HG02943 (cell line): ENCODE measurements at regions not wholly inside any gene's neighbourhood (a gene's known extent, or its start where the extent isn't known, plus 50 kb on each side); places are given as distances from the start of the nearest gene placed in this dataset.
"Not testable (repeated sequence)": the region's sequence is repeated elsewhere in the genome, so short reads cannot be mapped to it uniquely, and the experiment has no call there.

Experiments used
- ATAC-seq: cut with Tn5 transposase; IDR thresholded peaks from one replicate; pipeline ENCODE4 v1.9.1; 2021; ENCODE audit warnings: mild to moderate bottlenecking, low read depth, moderate library complexity; ENCODE audit not compliant: unreplicated experiment

DNA sequence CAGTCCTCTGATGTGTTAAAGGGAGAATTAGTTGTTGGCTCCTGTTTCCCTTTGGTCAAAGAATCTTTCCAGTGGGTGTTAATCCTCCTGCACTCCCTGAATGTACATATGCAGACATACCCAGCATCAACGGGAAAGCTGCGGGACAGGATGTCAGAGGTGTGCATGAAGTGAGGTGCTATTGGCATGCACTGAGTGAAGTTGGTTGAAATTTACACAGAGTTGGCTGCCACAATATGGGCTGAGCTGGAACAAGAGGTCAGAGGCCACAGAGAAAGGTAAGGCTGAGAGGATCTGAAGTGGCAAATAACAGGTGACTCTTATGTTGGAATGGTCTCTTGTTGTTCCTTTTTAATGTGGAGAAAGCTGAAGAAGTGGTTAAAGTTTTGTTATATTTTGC, 82.7 kb upstream of the AKIRIN2 start:
- ATAC-seq = no peak

DNA sequence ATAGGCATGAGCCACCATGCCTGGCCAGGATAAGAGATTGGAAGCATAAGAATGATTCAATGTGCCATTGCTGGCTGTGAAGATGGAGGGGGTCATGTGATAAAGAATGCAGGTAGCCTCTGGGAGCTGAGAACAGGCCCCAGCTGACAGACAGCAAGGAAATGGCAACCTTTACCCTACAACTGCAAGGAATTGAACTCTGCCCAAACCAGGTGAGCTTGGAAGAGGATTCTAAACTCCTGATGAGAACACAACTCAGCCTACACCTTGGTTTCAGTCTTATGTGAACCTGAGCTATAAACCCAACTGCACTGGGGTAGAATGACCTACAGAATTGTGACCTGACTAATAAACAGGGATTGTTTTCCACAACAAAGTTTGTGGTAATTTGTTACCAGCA, 82.0 kb upstream of the AKIRIN2 start:
- no peak for ATAC-seq

DNA sequence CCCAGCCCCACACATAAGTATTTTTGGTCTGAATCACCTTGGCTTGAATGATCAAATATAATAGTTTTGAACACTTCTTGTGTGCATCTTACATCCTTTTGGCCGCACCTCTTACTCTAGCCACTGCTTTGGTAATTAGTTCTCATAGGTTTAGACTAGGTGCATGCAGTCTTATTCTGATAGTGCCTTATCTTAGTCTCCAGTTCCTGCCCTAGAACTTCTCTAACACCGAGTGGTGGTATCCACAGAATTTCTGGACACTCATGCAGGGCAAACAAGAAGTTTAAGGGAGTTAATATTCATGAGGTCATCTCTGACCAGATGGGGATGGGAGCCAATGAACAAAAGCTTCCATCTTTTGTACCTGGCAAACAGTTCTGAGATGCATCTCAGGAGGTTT, 77.5 kb upstream of the AKIRIN2 start:
- ATAC-seq = no peak

DNA sequence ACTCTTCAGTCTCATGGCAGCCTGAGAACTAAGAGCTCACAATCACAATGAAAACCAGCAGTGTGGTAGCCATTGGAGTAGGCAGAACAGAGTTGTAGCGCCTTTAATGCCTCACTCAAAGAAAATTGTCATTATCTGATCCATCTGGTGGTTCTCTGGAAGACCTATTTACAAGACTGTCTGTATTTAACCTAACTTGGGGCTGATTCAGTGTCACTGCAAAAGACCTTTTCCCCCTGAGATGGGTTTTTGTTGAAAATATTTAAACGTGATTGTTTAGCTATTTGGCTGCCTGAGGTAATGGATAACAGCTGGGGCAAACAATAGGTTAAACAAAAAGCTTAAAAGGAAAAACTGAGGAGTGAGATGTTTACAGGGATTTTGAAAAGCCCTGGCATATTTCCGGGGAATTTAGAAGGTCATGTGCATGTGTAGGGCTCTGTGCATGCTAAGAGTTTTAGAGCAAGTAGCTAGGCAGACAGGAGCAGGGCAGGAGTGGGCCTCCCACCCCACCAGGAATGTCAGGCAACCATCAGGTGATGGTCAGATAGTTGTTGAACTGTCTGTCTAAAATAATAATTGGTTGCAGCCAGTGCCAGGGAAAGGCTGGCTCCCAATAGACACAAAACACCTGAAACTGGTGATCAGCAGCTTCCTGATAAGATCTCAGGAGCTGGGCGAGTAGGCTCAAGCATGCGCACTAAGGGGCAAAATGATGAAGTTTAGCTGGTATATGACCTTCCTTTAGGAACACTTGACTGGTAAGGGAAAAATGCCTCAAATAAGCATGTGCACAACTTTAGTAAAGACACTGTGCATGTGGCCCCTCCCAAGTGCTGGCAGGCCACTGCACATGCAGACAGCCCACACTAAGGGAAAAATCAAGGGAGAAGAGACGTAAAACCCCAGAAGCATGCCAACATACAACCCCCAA, 70.8 kb upstream of the AKIRIN2 start:
- ATAC-seq = no peak

DNA sequence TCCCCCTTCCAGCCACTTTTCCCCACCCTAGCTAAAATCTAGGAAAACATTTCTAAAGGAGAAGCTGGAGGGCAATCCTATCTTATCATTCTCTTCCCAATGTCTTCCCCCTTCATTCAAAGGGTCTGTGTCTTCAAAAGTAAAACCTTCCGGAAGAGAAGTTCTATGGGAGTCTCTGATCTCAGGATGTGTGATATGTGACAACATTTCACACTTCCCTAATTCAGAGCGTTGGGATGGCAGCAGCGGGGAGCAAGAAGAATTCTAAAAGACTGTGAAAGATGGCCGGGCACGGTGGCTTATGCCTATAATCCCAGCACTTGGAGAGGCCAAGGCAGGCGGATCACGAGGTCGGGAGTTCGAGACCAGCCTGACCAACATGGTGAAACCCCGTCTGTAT, 65.4 kb upstream of the AKIRIN2 start:
- no peak for ATAC-seq

DNA sequence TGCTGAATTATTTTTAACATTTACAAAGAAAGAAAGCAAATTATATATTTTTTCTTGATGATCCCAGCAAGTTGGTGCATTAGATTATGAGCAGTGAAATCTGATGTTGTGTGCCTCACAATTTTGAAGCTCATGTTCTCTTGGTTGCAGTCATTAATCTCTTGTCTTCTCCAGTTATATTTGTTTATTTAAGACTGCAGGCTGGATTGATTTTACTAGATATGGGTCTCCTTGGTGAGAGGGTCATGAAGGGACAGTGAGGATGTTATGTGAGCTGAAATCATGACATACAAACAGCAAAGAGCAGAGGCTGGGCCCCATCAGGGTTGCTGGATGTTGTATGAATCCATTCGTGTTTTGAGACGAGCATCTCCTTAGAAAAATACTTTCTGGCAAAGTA, 64.2 kb upstream of the AKIRIN2 start:
- no peak for ATAC-seq

DNA sequence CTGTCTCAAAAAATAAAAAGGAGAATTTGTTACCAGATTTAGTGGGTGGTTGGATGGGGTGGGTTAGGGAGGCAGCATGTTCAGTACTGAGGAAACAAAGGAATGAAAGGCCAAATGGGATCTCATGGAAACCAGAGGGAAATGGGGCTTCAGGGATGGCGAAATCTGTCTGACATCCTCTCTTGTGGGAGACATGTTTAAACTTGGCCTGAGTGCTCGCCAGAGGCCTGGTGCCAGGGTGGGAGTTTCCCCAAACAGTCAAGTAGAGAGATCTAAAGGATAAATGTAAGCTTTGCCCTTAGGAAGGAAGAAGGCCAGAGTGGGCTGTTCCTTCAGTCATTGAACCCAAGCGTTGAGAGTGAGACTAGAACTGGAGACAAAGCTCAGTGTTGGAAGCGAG, 61.9 kb upstream of the AKIRIN2 start:
- ATAC-seq = no peak

DNA sequence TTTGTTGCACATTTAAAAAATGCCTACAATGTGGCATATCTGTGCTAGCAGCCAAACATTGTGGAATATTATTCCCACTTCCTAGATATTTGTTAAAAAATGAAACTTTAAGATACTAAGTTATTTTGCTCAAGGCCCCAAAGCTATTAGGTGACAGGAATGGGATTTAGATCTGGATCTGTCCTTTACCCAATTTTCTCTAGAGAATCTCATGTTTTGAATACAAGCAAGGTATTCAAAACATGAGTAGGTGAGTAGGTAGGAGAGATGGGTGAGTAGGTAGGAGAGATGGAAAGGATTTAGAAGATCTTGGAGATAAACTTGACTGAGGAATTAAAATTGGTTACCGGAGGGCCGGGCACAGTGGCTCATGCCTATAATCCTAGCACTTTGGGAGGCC, 61.2 kb upstream of the AKIRIN2 start:
- no peak for ATAC-seq

DNA sequence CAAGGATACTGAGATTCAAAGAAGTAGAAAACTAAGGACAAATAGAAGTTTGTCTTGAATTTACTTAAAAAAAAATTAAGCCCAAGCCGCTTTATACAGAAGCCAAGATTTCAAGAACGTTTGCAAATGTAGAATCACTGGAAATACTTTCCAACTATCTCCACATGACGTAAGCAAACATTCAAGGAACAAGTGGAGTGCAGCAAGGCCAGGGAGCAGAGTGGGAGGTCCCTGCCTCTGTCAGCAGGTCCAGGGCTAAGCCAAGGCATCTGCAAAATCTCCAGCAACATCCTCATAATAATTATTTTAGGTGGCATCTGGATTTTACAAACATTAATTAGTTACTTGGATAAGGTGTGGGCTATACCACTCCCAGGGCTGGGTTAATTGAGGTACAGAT, 60.1 kb upstream of the AKIRIN2 start:
- no peak for ATAC-seq

DNA sequence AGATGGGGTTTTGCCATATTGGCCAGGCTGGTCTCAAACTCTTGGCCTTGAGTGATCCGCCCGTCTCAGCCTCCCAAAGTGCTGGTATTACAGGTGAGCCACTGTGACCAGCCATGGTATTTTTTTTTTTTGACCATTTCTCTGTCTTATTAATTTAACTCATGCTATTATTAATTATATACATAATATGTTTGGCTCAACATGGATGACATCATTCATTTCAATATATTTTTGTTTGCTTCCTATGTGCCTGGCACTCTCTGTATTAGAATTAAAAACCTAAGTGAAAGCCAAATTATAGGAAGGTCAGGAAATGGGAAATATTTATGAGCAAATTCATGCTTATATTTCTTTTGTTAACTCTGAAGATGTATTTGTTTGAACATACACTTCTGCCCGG, 55.8 kb upstream of the AKIRIN2 start:
- ATAC-seq = no peak

DNA sequence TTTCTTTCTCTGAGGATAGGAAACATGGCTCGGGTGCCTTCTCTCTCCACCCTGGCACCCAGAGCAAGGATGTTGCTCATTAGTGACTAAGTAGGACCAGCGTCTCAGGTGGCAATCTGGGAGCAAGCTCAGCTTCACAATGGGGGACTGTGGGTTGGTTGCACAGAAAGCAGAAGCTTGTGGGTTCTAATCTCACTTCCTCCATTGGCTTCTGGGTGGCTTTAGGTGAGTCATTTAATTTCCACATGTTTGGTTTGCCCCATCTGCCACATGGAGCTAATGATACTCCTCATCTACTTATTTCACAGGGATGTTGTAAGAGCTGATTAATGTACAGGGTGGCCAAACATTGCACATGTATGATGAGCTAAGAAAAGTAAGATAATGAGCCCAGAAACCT, 54.8 kb upstream of the AKIRIN2 start:
- ATAC-seq = peak; percentile 94

DNA sequence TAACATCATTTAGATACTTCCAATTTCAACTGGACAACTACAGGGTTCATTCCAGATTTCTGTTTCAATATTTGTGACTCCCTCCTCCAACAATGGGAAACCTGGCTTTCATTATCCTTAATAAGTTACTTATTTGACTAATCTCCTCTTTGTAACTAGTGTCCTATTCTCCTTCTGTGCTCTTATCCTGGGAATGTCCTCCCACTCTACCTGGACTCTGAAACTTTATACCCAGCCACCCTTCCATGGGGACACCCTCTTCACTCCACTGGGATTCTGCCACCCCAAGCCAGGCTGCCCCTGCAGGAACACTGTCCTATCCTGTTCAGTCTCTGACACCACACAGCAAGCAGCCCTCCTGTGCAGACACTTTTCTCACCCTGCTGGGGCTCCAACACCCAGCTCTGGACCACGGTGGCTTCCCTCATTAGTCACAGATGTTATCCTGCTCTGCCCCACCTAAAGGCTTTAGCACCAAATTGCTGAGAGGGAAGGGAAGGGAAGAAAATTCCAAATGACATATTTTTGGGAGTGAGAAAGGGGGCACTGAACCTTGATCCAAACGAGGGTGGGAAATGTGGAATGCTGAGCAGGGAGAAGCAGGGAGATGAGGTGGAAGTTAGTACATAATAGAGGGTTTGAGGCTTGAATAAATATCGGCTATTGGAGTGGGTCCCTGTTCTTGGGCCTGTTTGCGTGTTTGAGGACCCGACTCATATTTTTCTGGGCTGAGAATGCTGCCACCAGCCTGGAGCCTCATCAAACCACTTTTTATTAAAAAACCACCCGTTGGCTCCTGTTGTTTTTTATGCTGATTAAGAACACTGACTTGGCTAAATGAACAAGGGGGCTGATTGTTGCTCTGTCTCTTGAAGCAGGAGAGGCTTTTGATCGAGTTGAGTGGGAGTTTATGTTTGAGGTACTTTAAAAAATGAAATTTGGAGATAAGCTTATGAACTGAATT, 54.0 kb upstream of the AKIRIN2 start:
- no peak for ATAC-seq

DNA sequence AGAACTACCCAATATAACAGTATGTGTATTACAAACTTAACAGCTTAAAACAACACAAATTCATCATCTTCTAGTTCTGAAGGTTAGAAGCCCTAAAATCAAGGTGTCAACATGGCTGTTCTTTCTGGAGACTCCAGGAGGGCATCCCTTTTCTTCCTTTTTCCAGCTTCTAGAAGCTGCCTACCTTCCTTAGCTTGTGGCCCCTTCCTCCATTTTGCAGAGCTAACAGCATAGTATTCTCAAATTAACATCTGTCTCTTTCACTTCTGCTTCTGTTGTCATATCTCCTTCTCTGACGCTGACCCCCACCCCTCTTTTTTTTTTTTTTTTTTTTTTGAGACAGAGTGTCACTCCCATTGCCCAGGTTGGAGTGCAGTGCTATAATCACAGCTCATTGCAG, 52.8 kb upstream of the AKIRIN2 start:
- ATAC-seq = no peak

DNA sequence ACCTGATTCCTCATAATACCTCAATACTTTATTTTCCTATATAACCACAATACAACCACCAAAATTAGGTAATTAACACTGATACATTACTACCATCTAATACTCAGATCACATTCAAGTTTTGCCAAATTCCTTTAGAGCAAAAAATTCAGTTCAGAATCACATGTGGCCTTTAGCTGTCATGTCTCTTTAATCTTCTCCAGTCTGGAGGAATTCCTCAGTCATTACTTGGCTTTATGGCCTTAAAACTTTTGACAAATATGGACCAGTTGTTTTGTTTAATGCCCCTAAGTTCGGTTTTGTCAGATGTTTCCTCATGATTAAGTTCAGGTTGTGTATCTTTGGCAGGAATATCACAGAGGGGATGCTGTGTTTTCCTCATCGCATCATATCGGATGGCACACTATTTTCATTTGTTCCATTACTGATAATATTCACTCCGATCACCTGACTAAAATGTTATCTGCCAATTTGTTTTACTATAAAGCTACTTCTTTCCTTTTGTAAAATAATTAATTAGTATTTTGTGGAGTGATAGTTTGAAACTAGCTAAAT, 51.2 kb upstream of the AKIRIN2 start:
- no peak for ATAC-seq

DNA sequence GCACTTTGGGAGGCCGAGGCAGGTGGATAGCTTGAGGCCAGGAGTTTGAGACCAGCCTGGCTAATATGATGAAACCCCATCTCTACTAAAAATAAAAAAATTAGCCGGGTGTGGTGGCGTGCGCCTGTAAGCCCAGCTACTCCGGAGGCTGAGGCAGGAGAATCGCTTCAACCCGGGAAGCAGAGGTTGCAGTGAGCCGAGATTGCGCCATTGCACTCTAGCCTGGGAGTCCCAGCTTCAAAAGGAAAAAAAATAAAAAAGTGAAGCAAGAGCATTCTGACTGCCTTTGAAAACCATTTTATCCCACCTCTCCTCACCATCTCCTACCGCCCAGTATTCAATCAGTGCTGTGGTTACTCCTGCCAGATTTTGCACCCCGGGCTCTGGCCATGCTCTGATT, 50.5 kb upstream of the AKIRIN2 start:
- not testable (repeated sequence) for ATAC-seq
